ENCODE measurements at regions not wholly inside any gene's neighbourhood (a gene's known extent, or its start where the extent isn't known, plus 50 kb on each side); places are given as distances from the start of the nearest gene placed in this dataset.

DNA sequence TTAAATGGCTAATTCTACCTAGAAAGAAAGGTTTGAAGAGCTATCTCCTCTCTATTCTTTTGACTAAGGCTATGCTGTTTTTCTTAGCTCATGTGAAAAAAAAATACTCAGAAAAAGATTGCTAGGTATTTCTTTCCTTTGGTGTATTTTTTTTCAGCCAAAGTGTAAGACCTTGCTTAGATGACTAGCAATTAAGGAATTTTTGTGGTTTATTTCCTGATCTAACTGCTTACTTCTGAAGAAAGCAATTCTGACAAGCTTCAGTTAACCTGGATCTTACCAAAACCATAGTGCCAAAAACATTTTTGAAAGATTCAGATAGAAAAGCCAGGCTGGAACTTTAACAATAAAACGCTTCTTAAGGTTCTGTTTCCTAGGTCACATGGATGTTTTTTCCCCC lies 315.6 kb downstream of the SOX2 start:
- no peak overlapping the region for H3K4me2 ChIP-seq (ENCODE audit: insufficient read depth, low read length)
- TF ChIP-seq POLR2A (IDR thresholded peaks at IDR 0.05; ENCODE audit: low read depth, low read length) (no peak), GATA2 (IDR thresholded peaks at IDR 0.05; ENCODE audit: insufficient read depth, insufficient read length, low read depth, low read length) (no peak), CTCF (IDR thresholded peaks at IDR 0.05; ENCODE audit: extremely low read depth in 1 of 2, insufficient read depth in 1 of 2, low read depth in 1 of 2, low read length in 2 of 2) (no peak), MAX (IDR thresholded peaks at IDR 0.05; ENCODE audit: insufficient read depth, insufficient read length) (no peak), FOS (IDR thresholded peaks at IDR 0.05; ENCODE audit: borderline replicate concordance, insufficient read depth, low read length) (no peak), MYC (IDR thresholded peaks at IDR 0.05; ENCODE audit: low read depth, low read length) (no peak), JUN (IDR thresholded peaks at IDR 0.05; ENCODE audit: borderline replicate concordance, insufficient read depth, insufficient read length, low read depth) (no peak), POLR2AphosphoS5 (IDR thresholded peaks at IDR 0.05; ENCODE audit: insufficient read depth, low read depth, low read length) (no peak), EZH2 (IDR thresholded peaks at IDR 0.05; ENCODE audit: borderline replicate concordance, low read depth, low read length, severe bottlenecking) (no peak)
- intact Hi-C loops (cut with micrococcal nuclease) (no loop called here), dilution Hi-C loops (cut with MboI; ENCODE audit: extremely low pct_ligation_motif_present, low sequenced_read_pairs) (no loop called here)
- no peaks in the 10 kb centered on the region for H3K9me1 ChIP-seq (replicated peaks; ENCODE audit: control insufficient read depth, extremely low read depth, insufficient read depth, low read length)
- FAIRE-seq (no peak), DNase-seq (ENCODE audit: low read depth, low spot score) (no peak)
- BruUV-seq (replicated peaks), result no TSS peak
- H3K27me3 ChIP-seq (ENCODE audit: control insufficient read depth in 2 of 2, insufficient read depth in 2 of 2, low read length in 2 of 2), result no peaks in the 10 kb centered on the region
- H2AFZ ChIP-seq (ENCODE audit: low read depth, low read length), result no peak overlapping the region
- H3K27ac ChIP-seq (ENCODE audit: insufficient read depth, low read depth, low read length), result no peak overlapping the region
- H3K9ac ChIP-seq (replicated peaks; ENCODE audit: extremely low read depth, insufficient read depth, low read length), result no peak overlapping the region
- H4K20me1 ChIP-seq (replicated peaks; ENCODE audit: control insufficient read depth, extremely low read depth, insufficient read depth, low read length), result no peaks in the 10 kb centered on the region
- H3K79me2 ChIP-seq (ENCODE audit: control insufficient read depth, insufficient read depth, low read length), result no peaks in the 10 kb centered on the region
- H3K4me1 ChIP-seq (ENCODE audit: control insufficient read depth, extremely low read depth, insufficient read depth, low read length), result no peaks in the 10 kb centered on the region
- ChIA-PET CTCF (interaction anchor here (0.8 kb wide), 1 partner anchor 16 kb away, joined by 3 read pairs; no protein-coding TSS in a partner anchor), POLR2A (no interaction called here)
- H3K9me3 ChIP-seq (replicated peaks; ENCODE audit: control insufficient read depth, insufficient read depth, low read length), result no peaks in the 10 kb centered on the region
- H3K4me3 ChIP-seq (replicated peaks in 1 of 3; ENCODE audit: insufficient read depth in 1 of 3, low read depth in 1 of 3, low read length in 3 of 3), result no peak overlapping the region
- H3K36me3 ChIP-seq (ENCODE audit: control insufficient read depth in 2 of 2, extremely low read depth in 1 of 2, insufficient read depth in 2 of 2, low read length in 2 of 2), result no peaks in the 10 kb centered on the region
